Loucy (cell line): ENCODE measurements at regions not wholly inside any gene's neighbourhood (a gene's known extent, or its start where the extent isn't known, plus 50 kb on each side); places are given as distances from the start of the nearest gene placed in this dataset.

ENCODE experiments used
- H2AFZ ChIP-seq: fragments of 200-600 bp; sonication (generic); 2 replicates; pipeline ENCODE4 v1.6.0; 2016; ENCODE audit warnings: antibody characterized with exemption, mild to moderate bottlenecking, low read length, moderate library complexity
- H3F3A ChIP-seq: fragments of 200-600 bp; 2 replicates; pipeline ENCODE4 v1.6.0; 2016; ENCODE audit warnings: antibody characterized with exemption, low read depth, mild to moderate bottlenecking
- H3K27me3 ChIP-seq: fragments of 200-600 bp; sonication (generic); 2 replicates; pipeline ENCODE4 v1.6.1; 2014; ENCODE audit warnings: low read length, mild to moderate bottlenecking; ENCODE audit not compliant: insufficient read depth, poor library complexity, severe bottlenecking
- H3K36me3 ChIP-seq: fragments of 200-600 bp; sonication (generic); 2 replicates; pipeline ENCODE4 v1.6.1; 2016; ENCODE audit warnings: low read length; ENCODE audit not compliant: insufficient read depth
- H3K4me1 ChIP-seq: fragments of 200-600 bp; sonication (generic); 2 replicates; pipeline ENCODE4 v1.5.1; 2014; ENCODE audit warnings: low read length, mild to moderate bottlenecking; ENCODE audit not compliant: insufficient read depth, poor library complexity, severe bottlenecking
- H3K4me2 ChIP-seq: fragments of 200-600 bp; sonication (generic); 2 replicates; pipeline ENCODE4 v1.6.0; 2014; ENCODE audit warnings: antibody characterized with exemption, low read length, low read depth, mild to moderate bottlenecking; ENCODE audit not compliant: poor library complexity, severe bottlenecking
- H3K4me3 ChIP-seq: fragments of 200-600 bp; sonication (generic); 2 replicates; pipeline ENCODE4 v1.5.1; 2014; ENCODE audit warnings: low read length, mild to moderate bottlenecking, mixed read lengths; ENCODE audit not compliant: poor library complexity, severe bottlenecking
- H3K79me2 ChIP-seq: fragments of 200-600 bp; sonication (generic); 2 replicates; pipeline ENCODE4 v1.6.1; 2014; ENCODE audit warnings: low read length; ENCODE audit not compliant: insufficient read depth
- H3K9ac ChIP-seq: fragments of 200-600 bp; sonication (generic); 2 replicates; pipeline ENCODE4 v1.6.0; 2014; ENCODE audit warnings: mild to moderate bottlenecking, low read depth, low read length, moderate library complexity; ENCODE audit not compliant: poor library complexity, severe bottlenecking
- H3K9me2 ChIP-seq: fragments of 200-600 bp; sonication (generic); replicated peaks from 2 replicates; pipeline ENCODE4 v1.6.1; 2016; ENCODE audit warnings: low read depth, low read length, mixed read lengths
- H3K9me3 ChIP-seq: fragments of 200-600 bp; sonication (generic); 2 replicates; pipeline ENCODE4 v1.6.1; 2014; ENCODE audit warnings: mild to moderate bottlenecking, antibody characterized with exemption, low read length, low read depth; ENCODE audit not compliant: insufficient read depth
- H4K20me1 ChIP-seq: fragments of 200-600 bp; sonication (generic); 2 replicates; pipeline ENCODE4 v1.6.0; 2014; ENCODE audit warnings: antibody characterized with exemption, low read length, mild to moderate bottlenecking; ENCODE audit not compliant: insufficient read depth, poor library complexity, severe bottlenecking
- EZH2phosphoT487 ChIP-seq: fragments of 200-600 bp; IDR thresholded peaks from 2 replicates; pipeline ENCODE4 v1.6.1; 2018; ENCODE audit warnings: antibody characterized with exemption, mild to moderate bottlenecking, moderate library complexity, borderline replicate concordance
- TF ChIP-seq, protein P1 (sequence below): fragments of 200-600 bp; sonication (generic); conservative IDR thresholded peaks from 2 replicates; pipeline ENCODE4 v1.5.1; 2014; ENCODE audit warnings: mild to moderate bottlenecking, antibody characterized with exemption, low read length

GRCh38 chr10:128867819-128868218 lies 599.2 kb upstream of the MGMT start:
- Histone ChIP-seq H3K27me3 (no peaks in the 10 kb centered on the region), H3K36me3 (no peaks in the 10 kb centered on the region), H3F3A (no peaks in the 10 kb centered on the region), H3K9me2 (no peaks in the 10 kb centered on the region), H3K79me2 (no peaks in the 10 kb centered on the region), H3K9ac (no peak overlapping the region), H4K20me1 (no peaks in the 10 kb centered on the region), H2AFZ (no peak overlapping the region), H3K4me3 (no peak overlapping the region), H3K4me2 (no peak overlapping the region), H3K4me1 (no peaks in the 10 kb centered on the region), H3K9me3 (no peaks in the 10 kb centered on the region)
- TF ChIP-seq, protein P1, sequence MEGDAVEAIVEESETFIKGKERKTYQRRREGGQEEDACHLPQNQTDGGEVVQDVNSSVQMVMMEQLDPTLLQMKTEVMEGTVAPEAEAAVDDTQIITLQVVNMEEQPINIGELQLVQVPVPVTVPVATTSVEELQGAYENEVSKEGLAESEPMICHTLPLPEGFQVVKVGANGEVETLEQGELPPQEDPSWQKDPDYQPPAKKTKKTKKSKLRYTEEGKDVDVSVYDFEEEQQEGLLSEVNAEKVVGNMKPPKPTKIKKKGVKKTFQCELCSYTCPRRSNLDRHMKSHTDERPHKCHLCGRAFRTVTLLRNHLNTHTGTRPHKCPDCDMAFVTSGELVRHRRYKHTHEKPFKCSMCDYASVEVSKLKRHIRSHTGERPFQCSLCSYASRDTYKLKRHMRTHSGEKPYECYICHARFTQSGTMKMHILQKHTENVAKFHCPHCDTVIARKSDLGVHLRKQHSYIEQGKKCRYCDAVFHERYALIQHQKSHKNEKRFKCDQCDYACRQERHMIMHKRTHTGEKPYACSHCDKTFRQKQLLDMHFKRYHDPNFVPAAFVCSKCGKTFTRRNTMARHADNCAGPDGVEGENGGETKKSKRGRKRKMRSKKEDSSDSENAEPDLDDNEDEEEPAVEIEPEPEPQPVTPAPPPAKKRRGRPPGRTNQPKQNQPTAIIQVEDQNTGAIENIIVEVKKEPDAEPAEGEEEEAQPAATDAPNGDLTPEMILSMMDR, result no peak
- TF ChIP-seq EZH2phosphoT487, result no peak

DNA sequence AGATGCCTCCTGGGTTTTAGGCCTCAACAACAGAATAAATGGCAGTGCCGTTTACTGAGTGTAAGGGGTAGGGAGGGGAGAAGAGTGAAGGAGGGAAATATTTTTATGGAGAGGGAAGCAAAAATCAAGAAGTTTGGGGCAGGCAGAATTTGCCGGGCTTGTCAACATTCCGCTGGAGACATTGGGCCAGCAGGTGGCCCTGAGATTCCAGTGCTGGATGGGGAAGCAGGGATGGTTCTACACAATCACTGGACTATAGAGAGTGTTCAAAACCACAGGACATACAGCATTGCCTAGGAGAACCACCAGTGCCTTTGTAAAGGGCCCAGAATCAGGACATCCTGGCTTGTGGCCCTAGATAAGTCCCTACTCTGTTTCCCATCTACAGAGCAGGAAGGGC lies 598.6 kb upstream of the MGMT start:
- no peak overlapping the region for H3K4me3 ChIP-seq
- H3K9me2 ChIP-seq, result no peaks in the 10 kb centered on the region
- H3F3A ChIP-seq, result no peaks in the 10 kb centered on the region
- H3K79me2 ChIP-seq, result no peaks in the 10 kb centered on the region
- H3K9me3 ChIP-seq, result no peaks in the 10 kb centered on the region
- H3K27me3 ChIP-seq, result no peaks in the 10 kb centered on the region
- H2AFZ ChIP-seq, result no peak overlapping the region
- no peak overlapping the region for H3K4me2 ChIP-seq
- H3K9ac ChIP-seq, result no peak overlapping the region
- no peaks in the 10 kb centered on the region for H3K36me3 ChIP-seq
- no peaks in the 10 kb centered on the region for H4K20me1 ChIP-seq
- TF ChIP-seq, protein P1, result no peak
- TF ChIP-seq EZH2phosphoT487, result no peak
- H3K4me1 ChIP-seq, result no peaks in the 10 kb centered on the region

- H2AFZ ChIP-seq, result no peak overlapping the region
- no peaks in the 10 kb centered on the region for H3K4me1 ChIP-seq
- TF ChIP-seq, protein P1, result no peak
- no peak for TF ChIP-seq EZH2phosphoT487
- H3K79me2 ChIP-seq, result no peaks in the 10 kb centered on the region
- H3K9ac ChIP-seq, result no peak overlapping the region
- H3K27me3 ChIP-seq, result no peaks in the 10 kb centered on the region
- no peaks in the 10 kb centered on the region for H4K20me1 ChIP-seq
- no peaks in the 10 kb centered on the region for H3K36me3 ChIP-seq
- H3K4me2 ChIP-seq, result no peak overlapping the region
- no peaks in the 10 kb centered on the region for H3K9me3 ChIP-seq
- no peaks in the 10 kb centered on the region for H3K9me2 ChIP-seq
- H3K4me3 ChIP-seq, result no peak overlapping the region
- H3F3A ChIP-seq, result no peaks in the 10 kb centered on the region
Observed at GRCh38 chr10:128869101-128869749, 597.8 kb upstream of the MGMT start.
